ENCODE measurements at regions not wholly inside any gene's neighbourhood (a gene's known extent, or its start where the extent isn't known, plus 50 kb on each side); places are given as distances from the start of the nearest gene placed in this dataset.

GRCh38 chr6:20334962-20335361 is 66.7 kb upstream of the E2F3 start:
- TF ChIP-seq SP1 (IDR thresholded peaks at IDR 0.05; ENCODE audit: low read depth) (no peak), POLR2A (IDR thresholded peaks at IDR 0.05; ENCODE audit: borderline replicate concordance, extremely low read depth, insufficient read depth, insufficient read length) (no peak), CTCF (IDR thresholded peaks at IDR 0.05 in 2 of 3, conservative IDR thresholded peaks at IDR 0.05 in 1 of 3; ENCODE audit: borderline replicate concordance in 1 of 3, insufficient read depth in 1 of 3, low read depth in 2 of 3, low read length in 2 of 3) (no peak), CEBPB (IDR thresholded peaks at IDR 0.05; ENCODE audit: low read depth) (no peak), EZH2 (IDR thresholded peaks at IDR 0.05) (no peak), YY1 (IDR thresholded peaks at IDR 0.05; ENCODE audit: extremely low read depth, insufficient replicate concordance, low read depth, low read length) (no peak), REST (IDR thresholded peaks at IDR 0.05; ENCODE audit: low read depth) (no peak), JUND (IDR thresholded peaks at IDR 0.05) (no peak), POLR2AphosphoS5 (IDR thresholded peaks at IDR 0.05; ENCODE audit: low read depth, low read length) (no peak), CBX3 (IDR thresholded peaks at IDR 0.05; ENCODE audit: low read depth) (no peak), TCF7L2 (IDR thresholded peaks at IDR 0.05; ENCODE audit: borderline replicate concordance, extremely low read depth, insufficient read depth, insufficient read length) (no peak)
- TF ChIP-seq, protein P1, sequence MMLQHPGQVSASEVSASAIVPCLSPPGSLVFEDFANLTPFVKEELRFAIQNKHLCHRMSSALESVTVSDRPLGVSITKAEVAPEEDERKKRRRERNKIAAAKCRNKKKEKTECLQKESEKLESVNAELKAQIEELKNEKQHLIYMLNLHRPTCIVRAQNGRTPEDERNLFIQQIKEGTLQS (IDR thresholded peaks at IDR 0.05): no peak
- TF ChIP-seq, protein P2, sequence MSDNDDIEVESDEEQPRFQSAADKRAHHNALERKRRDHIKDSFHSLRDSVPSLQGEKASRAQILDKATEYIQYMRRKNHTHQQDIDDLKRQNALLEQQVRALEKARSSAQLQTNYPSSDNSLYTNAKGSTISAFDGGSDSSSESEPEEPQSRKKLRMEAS (IDR thresholded peaks at IDR 0.05): no peak
